ENCODE measurements at regions not wholly inside any gene's neighbourhood (a gene's known extent, or its start where the extent isn't known, plus 50 kb on each side); places are given as distances from the start of the nearest gene placed in this dataset.

- Histone ChIP-seq H3K4me1 (ENCODE audit: control insufficient read depth in 1 of 2, low read depth in 2 of 2) (no peaks in the 10 kb centered on the region), H3K27me3 (replicated peaks; ENCODE audit: insufficient read depth) (no peaks in the 10 kb centered on the region), H3K4me3 (no peak overlapping the region), H3K27ac (no peak overlapping the region), H3K36me3 (no peaks in the 10 kb centered on the region), H3K9me3 (no peaks in the 10 kb centered on the region)
- ATAC-seq (ENCODE audit: insufficient number of reproducible peaks, low FRiP score, low read depth) (no peak), DNase-seq (ENCODE audit: low spot score) (no peak)
- no peak for TF ChIP-seq CTCF (IDR thresholded peaks at IDR 0.05)
These were observed 160.3 kb downstream of the TMEM18 start for GRCh38 chr2:516944-517343.

GRCh38 chr2:516131-516530 lies 161.1 kb downstream of the TMEM18 start:
- Histone ChIP-seq H3K36me3 (no peaks in the 10 kb centered on the region), H3K27me3 (replicated peaks; ENCODE audit: insufficient read depth) (no peaks in the 10 kb centered on the region), H3K4me1 (ENCODE audit: control insufficient read depth in 1 of 2, low read depth in 2 of 2) (no peaks in the 10 kb centered on the region), H3K27ac (no peak overlapping the region), H3K9me3 (no peaks in the 10 kb centered on the region), H3K4me3 (no peak overlapping the region)
- ATAC-seq (ENCODE audit: insufficient number of reproducible peaks, low FRiP score, low read depth) (no peak), DNase-seq (ENCODE audit: low spot score) (no peak)
- TF ChIP-seq CTCF (IDR thresholded peaks at IDR 0.05), result no peak

GRCh38 chr2:515441-516127 lies 161.6 kb downstream of the TMEM18 start:
- Histone ChIP-seq H3K27me3 (replicated peaks; ENCODE audit: insufficient read depth) (no peaks in the 10 kb centered on the region), H3K4me3 (no peak overlapping the region), H3K9me3 (no peaks in the 10 kb centered on the region), H3K27ac (no peak overlapping the region), H3K4me1 (ENCODE audit: control insufficient read depth in 1 of 2, low read depth in 2 of 2) (no peaks in the 10 kb centered on the region), H3K36me3 (no peaks in the 10 kb centered on the region)
- no peak for DNase-seq (ENCODE audit: low spot score)
- no peak for ATAC-seq (ENCODE audit: insufficient number of reproducible peaks, low FRiP score, low read depth)
- TF ChIP-seq CTCF (IDR thresholded peaks at IDR 0.05), result no peak

- Histone ChIP-seq H3K9me3 (no peaks in the 10 kb centered on the region), H3K36me3 (no peaks in the 10 kb centered on the region), H3K4me3 (no peak overlapping the region), H3K27ac (no peak overlapping the region), H3K27me3 (replicated peaks; ENCODE audit: insufficient read depth) (no peaks in the 10 kb centered on the region), H3K4me1 (ENCODE audit: control insufficient read depth in 1 of 2, low read depth in 2 of 2) (no peaks in the 10 kb centered on the region)
- ATAC-seq (ENCODE audit: insufficient number of reproducible peaks, low FRiP score, low read depth), result no peak
- no peak for TF ChIP-seq CTCF (IDR thresholded peaks at IDR 0.05)
- no peak for DNase-seq (ENCODE audit: low spot score)
These were observed 163.1 kb downstream of the TMEM18 start for GRCh38 chr2:513981-514706.

- H3K9me3 ChIP-seq, result no peaks in the 10 kb centered on the region
- H3K27me3 ChIP-seq (replicated peaks; ENCODE audit: insufficient read depth), result no peaks in the 10 kb centered on the region
- no peak overlapping the region for H3K27ac ChIP-seq
- no peak for TF ChIP-seq CTCF (IDR thresholded peaks at IDR 0.05)
- no peak overlapping the region for H3K4me3 ChIP-seq
- no peak for DNase-seq (ENCODE audit: low spot score)
- H3K4me1 ChIP-seq (ENCODE audit: control insufficient read depth in 1 of 2, low read depth in 2 of 2), result no peaks in the 10 kb centered on the region
- ATAC-seq (ENCODE audit: insufficient number of reproducible peaks, low FRiP score, low read depth), result no peak
- H3K36me3 ChIP-seq, result no peaks in the 10 kb centered on the region
These were observed 166.4 kb downstream of the TMEM18 start for GRCh38 chr2:510839-511238.
